GM18858 (cell line): ENCODE measurements at regions not wholly inside any gene's neighbourhood (a gene's known extent, or its start where the extent isn't known, plus 50 kb on each side); places are given as distances from the start of the nearest gene placed in this dataset.
"Not testable (repeated sequence)": the region's sequence is repeated elsewhere in the genome, so short reads cannot be mapped to it uniquely, and the experiment has no call there.

Source experiments
- ATAC-seq: cut with Tn5 transposase; IDR thresholded peaks from one replicate; pipeline ENCODE4 v1.9.1; 2021; ENCODE audit not compliant: unreplicated experiment

- ATAC-seq, result no peak
These were observed 385.9 kb upstream of the SPRY2 start for GRCh38 chr13:80726868-80727267.

GRCh38 chr13:80721689-80722088 lies 380.8 kb upstream of the SPRY2 start:
- ATAC-seq, result no peak

- no peak for ATAC-seq
These were observed 378.0 kb upstream of the SPRY2 start for GRCh38 chr13:80718970-80719369.

DNA sequence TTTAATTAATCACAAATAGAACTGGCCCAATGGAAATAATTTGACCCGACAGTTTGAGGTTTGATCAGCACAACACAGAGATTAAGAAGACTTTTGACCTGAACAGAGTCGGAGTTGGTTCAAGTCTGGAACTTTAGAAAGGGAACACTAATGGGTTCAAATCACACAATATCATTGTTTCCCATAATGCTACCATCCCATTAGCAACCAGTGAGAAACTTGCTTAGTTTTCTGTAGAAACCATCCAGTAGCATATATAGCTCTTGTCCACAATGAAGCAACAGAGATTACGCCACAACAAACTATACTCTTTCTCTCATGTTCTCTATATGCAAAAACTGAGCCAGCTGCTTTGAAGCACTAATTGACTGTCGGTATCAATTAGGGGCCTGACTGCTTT lies 376.9 kb upstream of the SPRY2 start:
- ATAC-seq, result no peak

- ATAC-seq, result no peak
These were observed 375.7 kb upstream of the SPRY2 start for GRCh38 chr13:80716610-80717081.

- no peak for ATAC-seq
These were observed 371.1 kb upstream of the SPRY2 start for GRCh38 chr13:80712026-80712425.

DNA sequence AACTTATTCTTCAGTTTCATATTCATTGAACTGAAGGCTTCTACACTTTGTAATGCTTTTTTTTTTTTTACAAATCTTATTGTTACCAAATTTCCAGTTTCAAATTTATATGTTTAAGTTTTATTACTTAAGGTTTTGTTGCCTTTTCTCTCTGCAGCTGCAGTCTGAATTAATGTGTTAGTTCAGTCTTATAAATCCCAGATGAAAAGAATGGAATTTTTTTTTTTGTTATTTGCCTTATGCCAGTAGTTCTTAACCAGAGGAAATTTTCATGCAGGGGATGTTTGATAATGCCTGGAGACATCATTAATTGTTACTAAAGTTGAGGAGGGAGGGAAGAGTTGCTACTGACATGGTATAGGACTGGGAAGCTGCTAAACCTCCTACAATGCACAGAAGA lies 367.9 kb upstream of the SPRY2 start:
- no peak for ATAC-seq

- no peak for ATAC-seq
These were observed 366.4 kb upstream of the SPRY2 start for GRCh38 chr13:80707000-80707983.

DNA sequence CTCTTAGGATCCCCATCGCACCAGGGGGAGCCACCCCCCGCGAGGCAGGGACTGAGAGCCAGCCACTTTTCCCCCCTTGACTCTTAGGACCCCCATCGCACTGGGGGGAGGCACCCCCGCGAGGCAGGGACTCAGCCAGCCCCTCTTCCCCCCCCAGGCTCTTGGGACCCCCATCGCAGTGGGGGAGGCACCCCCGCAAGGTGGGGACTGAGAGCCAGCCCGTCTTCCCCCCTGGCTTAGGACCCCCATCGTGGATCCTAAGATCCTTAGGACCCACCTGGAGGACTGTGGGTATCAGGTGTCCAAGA lies 365.2 kb upstream of the SPRY2 start:
- no peak for ATAC-seq

DNA sequence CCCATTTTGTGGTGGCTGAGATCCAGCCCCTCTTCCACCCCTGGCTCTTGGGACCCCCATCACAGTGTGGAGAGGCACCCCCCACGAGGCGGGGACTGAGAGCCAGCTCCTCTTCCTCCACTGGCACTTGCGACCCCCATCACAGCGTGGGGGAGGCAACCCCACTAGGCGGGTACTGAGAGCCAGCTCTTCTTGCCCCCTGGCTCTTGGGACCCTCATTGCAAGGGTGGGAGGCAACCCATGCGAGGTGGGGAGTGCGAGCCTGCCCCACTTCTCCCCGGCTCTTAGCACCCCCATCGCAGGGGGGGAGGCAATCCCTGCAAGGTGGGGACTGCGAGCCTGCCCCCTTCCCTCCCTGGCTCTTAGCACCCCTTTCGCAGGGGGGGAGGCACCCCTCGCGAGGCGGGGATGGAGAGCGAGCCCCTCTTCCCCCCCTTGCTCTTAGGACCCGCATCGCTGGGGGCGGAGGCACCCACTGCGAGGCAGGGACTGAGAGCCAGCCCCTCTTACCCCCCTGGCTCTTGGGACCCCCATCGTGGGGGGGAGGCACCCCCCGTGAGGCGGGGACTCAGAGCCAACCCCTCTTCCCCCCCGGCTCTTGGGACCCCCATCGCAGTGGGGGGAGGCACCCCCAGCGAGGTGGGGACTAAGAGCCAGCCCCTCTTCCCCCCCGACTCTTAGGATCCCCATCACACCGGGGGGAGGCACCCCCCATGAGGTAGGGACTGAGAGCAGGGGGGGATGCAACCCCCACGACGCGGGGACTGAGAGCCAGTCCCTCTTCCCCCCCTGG lies 364.6 kb upstream of the SPRY2 start:
- ATAC-seq, result no peak

DNA sequence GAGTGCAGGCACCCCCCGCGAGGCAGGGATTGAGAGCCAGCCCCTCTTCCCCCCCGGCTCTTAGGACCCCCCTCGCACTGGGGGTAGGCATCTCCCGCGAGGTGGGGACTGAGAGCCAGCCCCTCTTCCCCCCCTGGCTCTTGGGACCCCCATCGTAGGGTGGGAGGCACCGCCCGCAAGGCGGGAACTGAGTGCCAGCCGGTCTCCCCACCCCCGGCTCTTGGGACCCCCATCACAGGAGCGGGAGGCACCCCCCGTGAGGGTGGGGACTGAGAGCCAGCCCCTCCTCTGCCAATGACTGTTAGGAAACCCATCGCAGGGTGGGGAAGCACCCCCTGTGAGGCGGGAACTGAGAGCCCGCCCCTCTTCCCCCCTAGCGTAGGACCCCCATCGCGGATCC lies 363.4 kb upstream of the SPRY2 start:
- ATAC-seq, result no peak

- ATAC-seq, result no peak
These were observed 354.9 kb upstream of the SPRY2 start for GRCh38 chr13:80695841-80696240.

DNA sequence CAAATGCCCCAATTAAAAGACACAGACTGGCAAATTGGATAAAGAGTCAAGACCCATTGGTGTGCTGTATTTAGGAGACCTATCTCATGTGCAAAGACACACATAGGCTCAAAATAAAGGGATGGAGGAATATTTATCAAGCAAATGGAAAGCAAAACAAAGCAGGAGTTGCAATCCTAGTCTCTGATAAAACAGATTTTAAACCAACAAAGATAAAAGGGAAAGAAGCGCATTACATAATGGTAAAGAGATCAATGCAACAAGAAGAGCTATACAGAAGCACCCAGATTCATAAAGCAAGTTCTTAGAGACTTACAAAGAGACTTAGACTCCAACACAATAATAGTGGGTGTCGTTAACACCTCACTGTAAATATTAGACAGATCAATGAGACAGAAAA lies 350.9 kb upstream of the SPRY2 start:
- not testable (repeated sequence) for ATAC-seq

DNA sequence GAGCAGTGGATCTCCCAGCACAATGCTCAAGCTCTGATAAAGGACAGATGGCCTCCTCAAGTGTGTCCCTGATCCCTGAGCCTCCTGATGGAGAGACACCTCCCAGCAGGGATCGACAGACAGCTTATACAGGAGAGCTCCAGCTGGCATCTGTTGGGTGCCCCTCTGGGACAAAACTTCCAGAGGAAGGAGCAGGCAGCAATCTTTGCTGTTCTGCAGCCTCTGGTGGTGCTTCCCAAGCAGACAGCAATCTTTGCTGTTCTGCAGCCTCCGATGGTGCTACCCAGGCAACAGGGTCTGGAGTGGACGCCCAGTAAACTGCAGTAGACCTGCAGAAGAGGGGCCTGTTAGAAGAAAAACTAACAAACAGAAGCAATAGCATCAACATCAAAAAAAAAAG lies 349.3 kb upstream of the SPRY2 start:
- ATAC-seq, result no peak

GRCh38 chr13:80688593-80688992 lies 347.7 kb upstream of the SPRY2 start:
- no peak for ATAC-seq

DNA sequence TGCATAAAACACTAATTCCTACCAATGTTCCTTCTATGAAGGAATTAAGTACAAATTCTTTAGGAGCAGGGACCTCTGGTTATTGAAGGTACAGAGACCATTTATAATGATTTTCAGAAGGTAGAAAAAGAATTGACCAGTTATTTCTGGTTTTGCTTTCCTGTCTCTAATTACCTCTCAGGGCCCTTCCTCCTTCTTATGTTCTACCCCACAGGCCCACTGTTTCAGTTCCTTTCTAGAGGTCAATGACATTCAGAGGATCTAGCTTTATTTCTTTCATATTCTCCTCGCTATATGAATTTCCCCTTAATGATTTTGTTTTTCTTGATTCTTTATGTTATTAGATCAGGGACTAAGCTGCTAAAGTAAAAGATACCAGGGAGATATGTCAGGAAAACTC lies 345.0 kb upstream of the SPRY2 start:
- no peak for ATAC-seq

DNA sequence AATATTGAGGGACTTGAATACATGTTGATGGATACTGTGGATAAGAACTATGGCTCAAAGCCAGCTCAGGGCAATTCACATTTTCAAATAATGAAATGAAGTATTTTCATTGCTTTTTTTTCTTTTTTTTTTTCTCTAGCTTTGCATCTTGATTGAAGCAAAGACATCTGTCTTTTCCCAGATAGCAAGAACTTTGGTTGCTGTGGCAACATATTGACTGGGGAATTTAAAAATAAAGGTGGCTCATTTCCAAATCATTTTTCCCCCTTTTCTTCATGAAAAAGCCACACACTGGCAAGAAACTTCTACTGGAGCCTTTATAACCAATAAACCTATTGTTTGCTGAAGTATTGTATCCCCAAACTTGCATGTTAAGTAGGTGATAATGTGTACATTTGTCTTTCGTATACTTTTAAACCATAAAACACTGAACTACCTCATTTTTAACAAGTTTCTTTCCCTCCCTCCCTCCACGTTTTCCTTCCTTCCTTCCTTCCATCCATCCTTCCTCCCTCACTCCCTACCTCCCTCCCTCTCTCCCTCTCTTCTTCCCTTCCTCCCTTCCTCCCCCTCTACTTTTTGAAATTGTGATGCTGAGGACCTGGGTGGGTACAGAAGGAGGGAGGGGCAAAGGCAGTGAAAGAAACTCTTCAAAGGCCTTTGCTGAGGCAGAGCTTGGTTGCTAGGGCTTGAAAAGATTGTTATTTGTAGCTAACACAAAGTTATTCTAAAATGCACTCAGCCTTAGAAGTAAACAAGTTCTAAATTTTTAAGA lies 343.5 kb upstream of the SPRY2 start:
- no peak for ATAC-seq

- ATAC-seq, result no peak
These were observed 339.9 kb upstream of the SPRY2 start for GRCh38 chr13:80680786-80681366.

GRCh38 chr13:80679423-80679822 lies 338.5 kb upstream of the SPRY2 start:
- ATAC-seq, result no peak

DNA sequence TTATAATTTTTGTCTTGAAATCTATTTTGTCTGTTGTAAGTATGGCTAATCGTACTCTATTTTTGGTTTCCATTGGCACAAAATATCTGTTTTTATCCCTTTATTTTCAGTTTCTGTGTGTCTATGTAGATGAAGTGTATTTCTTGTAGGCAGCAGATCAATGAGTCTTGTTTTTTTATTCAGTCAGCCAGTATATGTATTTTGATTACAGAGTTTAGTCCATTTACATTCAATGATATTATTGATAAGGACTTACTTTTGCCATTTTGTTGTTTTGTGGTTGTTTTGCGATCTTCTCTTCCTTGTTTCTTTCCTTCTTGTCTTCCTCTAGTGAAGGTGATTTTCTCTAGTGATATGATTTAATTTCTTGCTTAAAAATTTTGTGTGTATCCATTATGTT lies 336.3 kb upstream of the SPRY2 start:
- ATAC-seq, result no peak

DNA sequence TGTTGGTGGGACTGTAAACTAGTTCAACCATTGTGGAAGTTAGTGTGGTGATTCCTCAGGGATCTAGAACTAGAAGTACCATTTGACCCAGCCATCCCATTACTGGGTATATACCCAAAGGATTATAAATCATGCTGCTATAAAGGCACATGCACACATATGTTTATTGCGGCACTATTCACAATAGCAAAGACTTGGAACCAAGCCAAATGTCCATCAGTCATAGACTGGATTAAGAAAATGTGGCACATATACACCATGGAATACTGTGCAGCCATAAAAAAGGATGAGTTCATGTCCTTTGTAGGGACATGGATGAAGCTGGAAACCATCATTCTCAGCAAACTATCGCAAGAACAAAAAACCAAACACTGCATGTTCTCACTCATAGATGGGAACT lies 334.5 kb upstream of the SPRY2 start:
- not testable (repeated sequence) for ATAC-seq
